Sigmoid colon (tissue), 6 donors: ENCODE measurements at regions not wholly inside any gene's neighbourhood (a gene's known extent, or its start where the extent isn't known, plus 50 kb on each side); places are given as distances from the start of the nearest gene placed in this dataset.

Source experiments
- DNase-seq: peaks from one replicate; pipeline ENCODE4 v3.0.0-alpha.2; 2019
- H3K27ac ChIP-seq, 4 donors: fragments of 200-600 bp; sonication (generic); one replicate each; pipeline ENCODE4 v1.5.1; 2016 to 2019; ENCODE audit warnings: mild to moderate bottlenecking in 1 of 4
- H3K27me3 ChIP-seq, 3 donors: fragments of 200-600 bp; sonication (generic); one replicate each; pipeline ENCODE4 v1.5.1; 2019; ENCODE audit warnings: mild to moderate bottlenecking in 1 of 3
- H3K36me3 ChIP-seq, 4 donors: fragments of 200-600 bp; sonication (generic); one replicate each; pipeline ENCODE4 v1.5.1; 2016 to 2019
- H3K4me1 ChIP-seq, 4 donors: fragments of 200-600 bp; sonication (generic); one replicate each; pipeline ENCODE4 v1.5.1; 2017 to 2019
- H3K4me3 ChIP-seq, 4 donors: fragments of 200-600 bp; sonication (generic); one replicate each; pipeline ENCODE4 v1.5.1; 2017 to 2019; ENCODE audit warnings: mild to moderate bottlenecking in 2 of 4, moderate library complexity in 1 of 4
- H3K9me3 ChIP-seq, 4 donors: fragments of 200-600 bp in 3 of 4; sonication (generic) in 3 of 4; one replicate each; pipeline versions ENCODE4 v1.5.1 to v1.6.1; 2013 to 2019
- CTCF ChIP-seq, 4 experiments: fragments of 450-650 bp in 3 of 4; fragments of 200-600 bp in 1 of 4; IDR thresholded peaks; one replicate each; pipeline ENCODE4 v1.5.1; 2016 to 2019; ENCODE audit warnings: antibody characterized with exemption in 4 of 4, mild to moderate bottlenecking in 3 of 4, moderate library complexity in 2 of 4
- EP300 ChIP-seq, 4 donors: sonication (generic); formaldehyde crosslinking; IDR thresholded peaks; one replicate each; pipeline ENCODE4 v1.6.1; 2017; ENCODE audit warnings: antibody characterized with exemption in 4 of 4
- POLR2A ChIP-seq, 2 donors: fragments of 450-650 bp; IDR thresholded peaks; one replicate each; pipeline ENCODE4 v1.6.1; 2016; ENCODE audit warnings: antibody characterized with exemption in 2 of 2, mild to moderate bottlenecking in 2 of 2, moderate library complexity in 2 of 2
- POLR2AphosphoS5 ChIP-seq, 4 donors: sonication (generic); formaldehyde crosslinking; IDR thresholded peaks; one replicate each; pipeline ENCODE4 v1.6.1; 2017; ENCODE audit warnings: antibody characterized with exemption in 4 of 4
- WGBS, 2 donors: extraction: QIAGEN DNeasy Blood & Tissue Kit; methylation state at CpG; one replicate each; pipeline ENCODE4 v1.1.7; 2013; 5-methylcytosine and 5-hydroxymethylcytosine counted together
- intact Hi-C: fragments of 100-400 bp; cut with DNase I; formaldehyde crosslinking; loops from one replicate; pipeline ENCODE4 v1.15.1; 2023
- donor health status: healthy with polysubstance abuse.
- donor health status: healthy.

DNA sequence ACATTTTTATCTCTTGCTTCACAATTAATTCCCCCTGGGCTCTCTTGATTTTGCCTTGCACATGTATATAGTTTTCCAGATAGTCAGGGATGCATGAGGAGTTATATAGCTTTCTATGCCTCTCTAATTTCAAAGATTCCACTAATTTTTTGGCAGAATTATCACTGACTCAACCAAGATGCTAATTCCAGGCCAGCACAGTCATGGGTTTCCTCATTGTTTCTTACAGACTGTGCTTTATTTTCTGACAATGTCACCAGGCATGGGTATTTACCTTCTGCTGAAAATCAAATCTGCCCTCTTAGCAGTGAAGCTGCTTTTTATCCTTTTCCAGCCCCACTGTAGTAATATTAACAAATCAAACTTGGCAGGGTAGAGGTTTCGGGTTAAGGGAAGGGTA is 1520.6 kb upstream of the CADM2 start:
- WGBS, 2 donors: 77 to 78% methylated on average over 1 of the region's 1 CpG
- no peak for TF ChIP-seq POLR2AphosphoS5 (IDR thresholded peaks at IDR 0.05)
- TF ChIP-seq CTCF (IDR thresholded peaks at IDR 0.05): no peak
- TF ChIP-seq EP300 (IDR thresholded peaks at IDR 0.05): no peak
- no peak for TF ChIP-seq POLR2A (IDR thresholded peaks at IDR 0.05)
- H3K4me1 ChIP-seq: no peaks in the 10 kb centered on the region
- H3K27me3 ChIP-seq: no peaks in the 10 kb centered on the region
- no peaks in the 10 kb centered on the region for H3K36me3 ChIP-seq
- no peak for DNase-seq
- H3K27ac ChIP-seq: no peak overlapping the region
- intact Hi-C loops: no loop called here
- no peak overlapping the region for H3K4me3 ChIP-seq
- peaks cover 0 to 4% (median 0%) of the 10 kb centered on the region in 4 donors for H3K9me3 ChIP-seq

DNA sequence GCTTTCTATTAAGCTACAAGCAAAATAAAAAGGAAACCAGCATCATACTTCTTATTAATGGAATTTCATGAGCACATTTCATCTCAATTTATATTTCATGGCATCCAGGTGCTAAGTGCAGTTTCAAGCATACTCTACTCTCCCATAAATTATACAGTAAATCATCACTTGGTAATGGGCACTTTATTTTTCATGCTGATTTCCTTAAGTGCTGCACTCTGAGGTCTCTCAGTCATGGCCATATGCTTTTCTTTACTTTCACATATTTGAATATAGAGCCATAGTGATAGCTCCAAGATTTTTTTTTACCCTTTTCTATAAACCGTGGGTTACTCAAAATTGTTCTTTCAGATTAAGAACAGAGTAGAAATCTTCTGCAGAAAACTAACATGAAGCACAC is 1505.7 kb upstream of the CADM2 start:
- TF ChIP-seq POLR2AphosphoS5 (IDR thresholded peaks at IDR 0.05) (no peak), POLR2A (IDR thresholded peaks at IDR 0.05) (no peak), CTCF (IDR thresholded peaks at IDR 0.05) (no peak), EP300 (IDR thresholded peaks at IDR 0.05) (no peak)
- Histone ChIP-seq H3K27me3 (no peaks in the 10 kb centered on the region), H3K9me3 (no peaks in the 10 kb centered on the region), H3K4me3 (no peak overlapping the region), H3K27ac (no peak overlapping the region), H3K36me3 (no peaks in the 10 kb centered on the region), H3K4me1 (peaks cover 0 to 9% (median 4%) of the 10 kb centered on the region in 4 donors)
- WGBS, 2 donors: 54 to 64% methylated on average over 1 of the region's 1 CpG
- no peak for DNase-seq
- intact Hi-C loops: no loop called here

DNA sequence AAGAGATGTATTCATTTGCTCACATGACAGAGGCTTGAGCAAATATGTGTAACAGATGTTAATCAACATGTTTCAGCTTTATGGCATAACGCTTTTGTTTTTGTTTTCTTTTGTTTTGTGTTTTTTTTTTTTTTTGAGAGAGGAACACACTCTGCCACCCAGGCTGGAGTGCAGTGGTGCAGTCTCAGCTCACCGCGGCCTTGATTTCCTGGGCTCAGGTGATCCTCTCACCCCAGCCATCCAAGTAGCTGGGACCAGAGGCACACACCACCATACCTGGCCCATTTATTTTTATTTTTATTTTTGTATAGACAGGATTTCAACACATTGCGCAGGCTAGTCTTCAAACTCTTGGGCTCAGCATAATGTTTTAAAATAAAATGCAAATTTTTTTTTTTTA is 1504.4 kb upstream of the CADM2 start:
- no peaks in the 10 kb centered on the region for H3K27me3 ChIP-seq
- H3K27ac ChIP-seq: no peak overlapping the region
- no peaks in the 10 kb centered on the region for H3K36me3 ChIP-seq
- no peaks in the 10 kb centered on the region for H3K9me3 ChIP-seq
- TF ChIP-seq POLR2A (IDR thresholded peaks at IDR 0.05): no peak
- no peak for TF ChIP-seq POLR2AphosphoS5 (IDR thresholded peaks at IDR 0.05)
- no peak for TF ChIP-seq EP300 (IDR thresholded peaks at IDR 0.05)
- no peak for TF ChIP-seq CTCF (IDR thresholded peaks at IDR 0.05)
- H3K4me1 ChIP-seq: peaks cover 0 to 9% (median 4%) of the 10 kb centered on the region in 4 donors
- intact Hi-C loops: no loop called here
- no peak for DNase-seq
- WGBS, 2 donors: 89 to 92% methylated on average over 4 of the region's 4 CpGs
- H3K4me3 ChIP-seq: no peak overlapping the region

DNA sequence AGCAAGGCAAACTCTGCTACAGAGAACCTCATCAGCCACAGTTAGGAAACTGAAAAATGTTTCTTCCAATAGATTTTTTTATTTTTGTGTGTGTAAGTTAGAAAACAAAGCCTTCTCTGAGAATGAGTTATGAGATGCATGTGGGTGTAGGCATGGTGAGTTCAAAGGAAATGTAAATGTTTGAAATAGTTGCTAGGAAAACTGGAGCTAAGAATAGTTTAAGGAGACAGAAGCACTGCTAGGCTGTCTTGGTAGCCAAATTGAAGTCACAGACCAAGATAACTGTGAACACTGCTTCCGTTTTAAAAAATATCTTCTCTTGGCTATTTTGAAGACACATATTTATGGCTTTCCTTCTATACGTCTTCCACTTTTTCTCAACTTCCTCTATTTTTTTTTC is 1501.2 kb upstream of the CADM2 start:
- intact Hi-C loops: no loop called here
- H3K36me3 ChIP-seq: no peaks in the 10 kb centered on the region
- peaks cover 0 to 9% (median 4%) of the 10 kb centered on the region in 4 donors for H3K4me1 ChIP-seq
- no peaks in the 10 kb centered on the region for H3K27me3 ChIP-seq
- H3K4me3 ChIP-seq: no peak overlapping the region
- no peaks in the 10 kb centered on the region for H3K9me3 ChIP-seq
- H3K27ac ChIP-seq: no peak overlapping the region
- no peak for DNase-seq
- 30 to 67% methylated on average over 2 of the region's 2 CpGs for WGBS, 2 donors
- TF ChIP-seq EP300 (IDR thresholded peaks at IDR 0.05) (no peak), POLR2AphosphoS5 (IDR thresholded peaks at IDR 0.05) (no peak), CTCF (IDR thresholded peaks at IDR 0.05) (no peak), POLR2A (IDR thresholded peaks at IDR 0.05) (no peak)

- Histone ChIP-seq H3K27ac (no peak overlapping the region), H3K36me3 (no peaks in the 10 kb centered on the region), H3K4me3 (no peak overlapping the region), H3K4me1 (peaks cover 0 to 9% (median 4%) of the 10 kb centered on the region in 4 donors), H3K27me3 (no peaks in the 10 kb centered on the region), H3K9me3 (no peaks in the 10 kb centered on the region)
- TF ChIP-seq EP300 (IDR thresholded peaks at IDR 0.05) (no peak), POLR2AphosphoS5 (IDR thresholded peaks at IDR 0.05) (no peak), POLR2A (IDR thresholded peaks at IDR 0.05) (no peak), CTCF (IDR thresholded peaks at IDR 0.05) (no peak)
- intact Hi-C loops: no loop called here
- no peak for DNase-seq
- 59 to 79% methylated on average over 2 of the region's 2 CpGs for WGBS, 2 donors
Observed at GRCh38 chr3:83460052-83460451, 1498.7 kb upstream of the CADM2 start.
